Nephron (organoid): ENCODE measurements at regions not wholly inside any gene's neighbourhood (a gene's known extent, or its start where the extent isn't known, plus 50 kb on each side); places are given as distances from the start of the nearest gene placed in this dataset.
"Not testable (repeated sequence)": the region's sequence is repeated elsewhere in the genome, so short reads cannot be mapped to it uniquely, and the experiment has no call there.

Experiments used
- H3K27ac Mint-ChIP-seq, 3 experiments: 2 replicates each; pipeline ENCODE4 v1.8.0; 2020; ENCODE audit warnings: mixed read lengths in 3 of 3, mild to moderate bottlenecking in 2 of 3, moderate library complexity in 1 of 3
- H3K27me3 Mint-ChIP-seq: 2 replicates; pipeline ENCODE4 v1.8.0; 2021; ENCODE audit warnings: low read depth, mild to moderate bottlenecking, moderate library complexity, mixed read lengths
- H3K36me3 Mint-ChIP-seq: 2 replicates; pipeline ENCODE4 v1.8.0; 2020; ENCODE audit warnings: low read depth, mixed read lengths
- H3K4me1 Mint-ChIP-seq: 2 replicates; pipeline ENCODE4 v1.8.0; 2020; ENCODE audit warnings: mixed read lengths
- H3K4me3 Mint-ChIP-seq, 3 experiments: 2 replicates each; pipeline ENCODE4 v1.8.0; 2020; ENCODE audit warnings: mild to moderate bottlenecking in 3 of 3, mixed read lengths in 3 of 3, moderate library complexity in 2 of 3
- H3K9me3 Mint-ChIP-seq: 2 replicates; pipeline ENCODE4 v1.8.0; 2020; ENCODE audit warnings: mixed read lengths
- TF ChIP-seq, protein P1 (sequence below), 3 experiments: fragments of 200-600 bp; sonication (generic); IDR thresholded peaks; one replicate each; pipeline ENCODE4 v1.5.0; 2021; ENCODE audit warnings: antibody characterized with exemption in 3 of 3; ENCODE audit not compliant: unreplicated experiment in 3 of 3

DNA sequence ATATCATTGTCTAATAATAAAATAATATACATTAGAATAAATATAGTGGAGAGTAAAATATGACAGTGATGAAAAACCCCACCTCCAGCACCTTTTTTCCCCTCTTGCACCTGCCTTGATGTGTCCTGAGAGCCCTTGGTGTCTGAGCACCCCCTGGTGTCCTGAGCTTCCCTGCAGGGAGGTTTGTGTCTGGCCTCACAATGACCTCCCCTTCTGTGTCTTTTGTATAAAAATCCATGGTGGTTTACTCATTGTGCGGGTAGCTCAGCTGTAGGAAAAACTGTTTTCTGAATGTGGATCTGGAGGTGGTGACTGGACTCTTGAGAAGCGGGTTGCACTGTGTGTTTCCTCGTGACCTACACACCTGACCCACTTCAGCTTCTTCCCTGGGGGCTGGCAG is 636.9 kb downstream of the TMEM121 start:
- Mint-ChIP-seq H3K9me3 (peaks cover 58% of the 10 kb centered on the region), H3K36me3 (peaks cover 8% of the 10 kb centered on the region), H3K27me3 (peaks cover 3% of the 10 kb centered on the region), H3K4me1 (no peaks in the 10 kb centered on the region), H3K4me3 (no peak overlapping the region), H3K27ac (no peak overlapping the region)
- TF ChIP-seq, protein P1, sequence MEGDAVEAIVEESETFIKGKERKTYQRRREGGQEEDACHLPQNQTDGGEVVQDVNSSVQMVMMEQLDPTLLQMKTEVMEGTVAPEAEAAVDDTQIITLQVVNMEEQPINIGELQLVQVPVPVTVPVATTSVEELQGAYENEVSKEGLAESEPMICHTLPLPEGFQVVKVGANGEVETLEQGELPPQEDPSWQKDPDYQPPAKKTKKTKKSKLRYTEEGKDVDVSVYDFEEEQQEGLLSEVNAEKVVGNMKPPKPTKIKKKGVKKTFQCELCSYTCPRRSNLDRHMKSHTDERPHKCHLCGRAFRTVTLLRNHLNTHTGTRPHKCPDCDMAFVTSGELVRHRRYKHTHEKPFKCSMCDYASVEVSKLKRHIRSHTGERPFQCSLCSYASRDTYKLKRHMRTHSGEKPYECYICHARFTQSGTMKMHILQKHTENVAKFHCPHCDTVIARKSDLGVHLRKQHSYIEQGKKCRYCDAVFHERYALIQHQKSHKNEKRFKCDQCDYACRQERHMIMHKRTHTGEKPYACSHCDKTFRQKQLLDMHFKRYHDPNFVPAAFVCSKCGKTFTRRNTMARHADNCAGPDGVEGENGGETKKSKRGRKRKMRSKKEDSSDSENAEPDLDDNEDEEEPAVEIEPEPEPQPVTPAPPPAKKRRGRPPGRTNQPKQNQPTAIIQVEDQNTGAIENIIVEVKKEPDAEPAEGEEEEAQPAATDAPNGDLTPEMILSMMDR (IDR thresholded peaks at IDR 0.05; ENCODE audit: unreplicated experiment in 3 of 3) = no peak

DNA sequence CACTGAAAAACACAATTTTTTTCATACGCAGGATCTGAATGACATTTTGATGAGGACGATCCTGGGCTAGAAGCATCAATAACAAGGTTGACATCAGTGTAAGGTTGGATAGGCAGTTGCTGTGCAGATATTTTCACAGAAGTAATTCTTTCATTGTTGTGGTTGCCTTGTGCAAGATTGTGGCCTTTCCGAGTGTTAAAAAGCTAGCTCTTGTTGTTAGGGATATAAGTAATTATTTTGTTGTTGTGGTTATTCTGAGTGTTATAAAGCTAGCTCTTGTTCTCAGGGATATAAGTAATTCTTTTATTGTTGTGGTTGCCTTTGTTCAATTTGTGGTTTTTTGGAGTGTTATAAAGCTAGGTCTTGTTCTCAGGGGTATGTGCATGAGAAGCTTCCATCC is 637.4 kb downstream of the TMEM121 start:
- H3K27me3 Mint-ChIP-seq, H3K27ac Mint-ChIP-seq, H3K36me3 Mint-ChIP-seq, H3K4me3 Mint-ChIP-seq, H3K4me1 Mint-ChIP-seq: not testable (repeated sequence)
- peaks cover 56% of the 10 kb centered on the region for H3K9me3 Mint-ChIP-seq

DNA sequence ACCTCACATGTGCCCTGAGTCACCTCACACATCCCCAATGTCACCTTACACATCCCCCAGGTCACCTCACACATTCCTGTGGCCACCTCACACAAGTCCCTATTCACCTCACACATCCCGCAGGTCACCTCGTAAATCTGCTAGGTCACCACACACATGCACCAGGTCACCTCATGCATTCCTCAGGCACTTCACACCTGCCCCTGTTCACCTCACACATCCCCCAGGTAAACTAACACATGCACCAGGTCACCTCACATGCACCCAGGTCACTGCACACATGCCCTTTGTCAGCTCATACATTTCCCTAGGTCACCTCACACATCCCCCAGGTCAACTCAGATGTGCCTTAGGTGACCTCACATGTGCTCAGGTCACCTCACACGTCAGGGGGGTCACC is 639.8 kb downstream of the TMEM121 start:
- Mint-ChIP-seq H3K36me3 (peaks cover 8% of the 10 kb centered on the region), H3K27me3 (peaks cover 3% of the 10 kb centered on the region), H3K4me1 (no peaks in the 10 kb centered on the region), H3K27ac (no peak overlapping the region), H3K4me3 (no peak overlapping the region), H3K9me3 (peaks cover 61% of the 10 kb centered on the region)
- TF ChIP-seq, protein P1 (IDR thresholded peaks at IDR 0.05; ENCODE audit: unreplicated experiment in 3 of 3) = no peak

DNA sequence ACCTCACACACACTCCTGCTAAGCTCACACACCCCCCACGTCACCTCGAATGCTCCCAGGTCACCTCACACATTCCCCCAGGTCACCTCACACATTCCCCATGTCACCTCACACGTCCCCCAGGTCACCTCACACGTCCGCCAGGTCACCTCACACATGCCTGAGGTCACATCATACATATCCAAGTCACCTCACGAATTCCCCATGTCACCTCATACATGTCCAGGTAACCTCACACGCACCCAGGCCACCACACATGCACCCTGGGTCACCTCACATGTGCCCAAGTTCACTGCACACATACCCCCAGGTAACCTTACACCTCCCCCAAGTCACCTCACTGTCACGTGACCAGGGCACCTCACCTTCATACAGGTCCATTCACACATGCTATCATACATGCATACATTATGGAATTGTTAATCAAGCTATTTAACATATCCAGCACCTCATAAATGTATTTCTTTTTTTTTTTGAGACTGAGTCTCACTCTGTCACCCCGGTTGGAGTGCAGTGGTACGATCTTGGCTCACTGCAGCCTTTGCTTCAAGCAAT is 640.3 kb downstream of the TMEM121 start:
- peaks cover 8% of the 10 kb centered on the region for H3K36me3 Mint-ChIP-seq
- H3K4me1 Mint-ChIP-seq = no peaks in the 10 kb centered on the region
- H3K4me3 Mint-ChIP-seq = no peak overlapping the region
- no peak overlapping the region for H3K27ac Mint-ChIP-seq
- TF ChIP-seq, protein P1 (IDR thresholded peaks at IDR 0.05; ENCODE audit: unreplicated experiment in 3 of 3) = no peak
- peaks cover 63% of the 10 kb centered on the region for H3K9me3 Mint-ChIP-seq
- H3K27me3 Mint-ChIP-seq = peaks cover 3% of the 10 kb centered on the region

DNA sequence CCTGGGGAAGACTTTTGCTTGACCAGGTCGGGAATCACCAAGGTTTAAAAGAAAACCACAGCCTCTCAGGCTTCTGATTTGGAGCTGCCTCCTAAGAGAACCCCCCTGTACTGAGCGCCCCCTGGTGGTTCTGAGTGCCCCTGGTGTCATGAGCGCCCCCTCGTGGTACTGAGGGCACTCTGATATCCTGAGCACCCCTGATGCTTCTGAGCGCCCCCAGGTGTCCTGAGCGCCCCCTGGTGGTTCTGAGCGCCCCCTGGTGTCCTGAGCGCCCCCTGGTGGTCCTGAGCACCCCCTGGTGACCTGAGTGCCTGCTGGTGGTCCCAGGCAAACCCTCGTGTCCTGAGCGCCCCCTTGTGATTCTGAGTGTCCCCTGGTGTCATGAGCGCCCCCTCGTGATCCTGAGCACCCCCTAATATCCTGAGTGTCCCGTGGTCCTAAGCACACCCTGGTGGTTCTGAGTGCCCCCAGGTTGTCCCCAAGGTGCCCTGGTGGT is 643.8 kb downstream of the TMEM121 start:
- H3K4me1 Mint-ChIP-seq, H3K27me3 Mint-ChIP-seq: not testable (repeated sequence)

DNA sequence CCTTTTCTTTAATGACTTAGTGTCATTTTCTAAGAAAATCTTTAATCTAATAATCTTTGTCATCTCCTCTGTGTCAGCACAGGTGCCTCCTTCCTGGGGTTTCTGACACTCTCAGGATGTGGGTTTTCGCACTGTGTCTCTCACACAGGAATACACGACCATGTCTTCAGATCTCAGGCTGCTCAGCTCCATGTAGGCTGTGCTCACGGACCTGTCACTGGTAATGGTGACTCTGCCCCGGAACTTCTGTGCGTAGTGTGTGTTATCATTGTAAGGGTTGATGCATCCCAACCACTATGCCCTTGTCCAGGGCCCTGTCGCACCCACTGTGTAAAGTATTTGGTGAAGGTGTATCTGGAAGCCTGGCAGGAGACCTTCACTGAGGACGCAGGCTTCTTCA is 647.8 kb downstream of the TMEM121 start:
- Mint-ChIP-seq H3K4me3 (no peak overlapping the region), H3K4me1 (no peaks in the 10 kb centered on the region), H3K27me3 (no peaks in the 10 kb centered on the region), H3K36me3 (no peaks in the 10 kb centered on the region), H3K9me3 (peaks cover 56% of the 10 kb centered on the region), H3K27ac (no peak overlapping the region)
- TF ChIP-seq, protein P1 (IDR thresholded peaks at IDR 0.05; ENCODE audit: unreplicated experiment in 3 of 3) = no peak

More for the DNA sequence above, 643.8 kb downstream of the TMEM121 start:
- H3K9me3 Mint-ChIP-seq = peaks cover 61% of the 10 kb centered on the region
- not testable (repeated sequence) for H3K36me3 Mint-ChIP-seq, H3K4me3 Mint-ChIP-seq, H3K27ac Mint-ChIP-seq

DNA sequence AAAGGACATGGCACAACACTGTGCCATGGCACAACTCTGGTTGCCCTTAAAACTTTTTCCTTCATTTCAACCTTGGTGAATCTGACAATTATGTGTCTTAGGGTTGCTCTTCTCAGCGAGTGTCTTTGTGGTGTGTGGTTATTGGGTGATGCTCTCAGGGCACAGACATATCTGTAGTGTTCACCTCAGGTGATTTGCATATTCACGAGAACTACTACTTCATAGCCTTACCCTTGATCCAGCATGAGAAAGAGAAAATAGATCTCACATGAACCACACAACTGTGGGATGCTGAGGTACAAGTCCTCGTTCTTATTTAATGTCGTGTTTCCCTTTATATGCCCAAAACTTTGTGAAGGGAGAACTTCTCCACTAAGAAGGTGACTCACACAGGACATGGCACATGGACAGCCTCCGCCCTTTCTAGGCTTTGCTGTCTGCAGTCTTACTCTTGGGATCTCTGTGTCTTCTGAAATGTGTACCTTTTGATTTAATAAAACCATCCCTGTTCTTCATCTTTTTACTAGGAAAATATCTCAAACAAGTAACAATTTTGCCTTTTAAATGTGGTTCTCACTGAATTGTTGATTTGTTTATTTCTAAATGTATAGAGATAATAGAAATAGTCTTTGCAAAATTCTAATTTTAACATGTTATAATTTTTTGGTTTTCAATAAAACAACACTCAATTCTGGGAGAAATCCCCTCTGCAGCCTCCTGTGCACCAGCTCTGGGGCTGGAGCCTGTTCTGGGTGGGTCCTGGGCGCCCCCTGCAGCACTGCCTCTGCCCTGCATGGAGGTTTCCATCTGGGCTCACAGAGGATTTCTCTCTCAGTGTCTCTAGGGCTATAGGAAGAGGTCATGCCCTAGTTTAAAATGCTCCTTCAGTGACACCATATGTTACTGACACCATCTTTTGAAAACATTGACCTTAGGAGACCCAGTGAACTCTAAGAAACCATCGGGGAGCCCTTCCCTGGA is 651.2 kb downstream of the TMEM121 start:
- H3K27me3 Mint-ChIP-seq, H3K4me3 Mint-ChIP-seq, H3K4me1 Mint-ChIP-seq, H3K36me3 Mint-ChIP-seq, H3K27ac Mint-ChIP-seq: not testable (repeated sequence)
- peaks cover 65% of the 10 kb centered on the region for H3K9me3 Mint-ChIP-seq
